Endothelial cell of umbilical vein (primary cell): ENCODE measurements at regions not wholly inside any gene's neighbourhood (a gene's known extent, or its start where the extent isn't known, plus 50 kb on each side); places are given as distances from the start of the nearest gene placed in this dataset.

Experiments
- BruUV-seq: library from RNA; stranded (reverse); fragments of 400-500 nt; replicated peaks from 2 replicates; lab custom pipeline; 2021; lab: Mats Ljungman, UMichigan
- CTCF ChIA-PET: fragments of 300-600, 350-600 bp; sonication (Branson Sonifier 250); formaldehyde crosslinking; loops from one replicate; lab custom pipeline; 2021; ENCODE audit warnings: antibody characterized with exemption, inconsistent platforms; lab: Charles Lee
- POLR2A ChIA-PET: fragments of 300-600, 350-600 bp; sonication (Branson Sonifier 250); formaldehyde crosslinking; loops from one replicate; lab custom pipeline; 2021; ENCODE audit warnings: antibody characterized with exemption, inconsistent platforms; lab: Charles Lee
- DNase-seq: peaks from one replicate; pipeline ENCODE4 v3.0.0-alpha.2; 2011; ENCODE audit warnings: low read depth, low spot score
- FAIRE-seq: peaks from 2 replicates; lab custom pipeline; 2011; peaks lifted over from hg19 to GRCh38; lab: Jason Lieb, UNC
- H2AFZ ChIP-seq: 2 replicates; pipeline ENCODE4 v1.6.0; 2012; ENCODE audit warnings: low read depth, low read length, control low read depth, inconsistent platforms
- H3K27ac ChIP-seq: 2 replicates; pipeline ENCODE4 v1.5.1; 2011; ENCODE audit warnings: low read depth, mild to moderate bottlenecking, control low read depth, low read length, moderate library complexity; ENCODE audit not compliant: insufficient read depth
- H3K27me3 ChIP-seq, 2 experiments: 2 replicates each; pipeline versions ENCODE4 v1.6.0 to v1.6.1; 2011; ENCODE audit warnings: low read length in 2 of 2, mixed read lengths in 1 of 2; ENCODE audit not compliant: control insufficient read depth in 2 of 2, insufficient read depth in 2 of 2
- H3K36me3 ChIP-seq, 2 experiments: 2 replicates in 1 of 2; 3 replicates in 1 of 2; pipeline ENCODE4 v1.5.1; 2011; ENCODE audit warnings: low read length in 2 of 2, mild to moderate bottlenecking in 1 of 2, moderate library complexity in 1 of 2; ENCODE audit not compliant: control insufficient read depth in 2 of 2, insufficient read depth in 2 of 2; ENCODE audit errors: extremely low read depth in 1 of 2
- H3K4me1 ChIP-seq: 3 replicates; pipeline ENCODE4 v1.5.1; 2011; ENCODE audit warnings: mild to moderate bottlenecking, low read length; ENCODE audit not compliant: control insufficient read depth, insufficient read depth; ENCODE audit errors: extremely low read depth
- H3K4me2 ChIP-seq: 2 replicates; pipeline ENCODE4 v1.6.1; 2011; ENCODE audit warnings: low read length, control low read depth, mixed read lengths; ENCODE audit not compliant: insufficient read depth
- H3K4me3 ChIP-seq, 3 experiments: fragments of 200-600 bp in 1 of 3; sonication (generic), shearing (Covaris generic) in 1 of 3; replicated peaks in 1 of 3; 2 replicates each; pipeline ENCODE4 v1.5.1; 2011 to 2016; ENCODE audit warnings: control low read depth in 3 of 3, low read length in 3 of 3, mild to moderate bottlenecking in 2 of 3, inconsistent platforms in 1 of 3, low read depth in 1 of 3, moderate library complexity in 1 of 3; ENCODE audit not compliant: insufficient read depth in 1 of 3
- H3K79me2 ChIP-seq: 2 replicates; pipeline ENCODE4 v1.6.0; 2012; ENCODE audit warnings: low read length, inconsistent platforms; ENCODE audit not compliant: control insufficient read depth, insufficient read depth
- H3K9ac ChIP-seq: replicated peaks from 2 replicates; pipeline ENCODE3; 2011; ENCODE audit warnings: low read length, control low read depth; ENCODE audit not compliant: insufficient read depth; ENCODE audit errors: extremely low read depth
- H3K9me1 ChIP-seq: replicated peaks from 3 replicates; pipeline ENCODE4 v1.6.0; 2011; ENCODE audit warnings: mild to moderate bottlenecking, low read length; ENCODE audit not compliant: control insufficient read depth, insufficient read depth; ENCODE audit errors: extremely low read depth
- H3K9me3 ChIP-seq: replicated peaks from 2 replicates; pipeline ENCODE4 v1.5.1; 2012; ENCODE audit warnings: low read length, inconsistent platforms; ENCODE audit not compliant: control insufficient read depth, insufficient read depth
- H4K20me1 ChIP-seq: replicated peaks from 2 replicates; pipeline ENCODE3; 2011; ENCODE audit warnings: mild to moderate bottlenecking, low read length; ENCODE audit not compliant: control insufficient read depth, insufficient read depth; ENCODE audit errors: extremely low read depth
- EZH2 ChIP-seq: IDR thresholded peaks from 2 replicates; pipeline ENCODE4 v1.6.1; 2012; ENCODE audit warnings: borderline replicate concordance, low read depth, mild to moderate bottlenecking, moderate library complexity, low read length, inconsistent platforms; ENCODE audit not compliant: severe bottlenecking
- GATA2 ChIP-seq: IDR thresholded peaks from 2 replicates; pipeline ENCODE4 v1.7.0; 2011; ENCODE audit warnings: low read depth, mild to moderate bottlenecking, moderate library complexity, mixed read lengths, low read length; ENCODE audit not compliant: insufficient read length, insufficient read depth
- POLR2A ChIP-seq: IDR thresholded peaks from 2 replicates; pipeline ENCODE4 v1.6.1; 2012; ENCODE audit warnings: low read depth, mild to moderate bottlenecking, control low read depth, low read length
- POLR2AphosphoS5 ChIP-seq: IDR thresholded peaks from 2 replicates; pipeline ENCODE4 v1.6.1; 2012; ENCODE audit warnings: low read depth, mild to moderate bottlenecking, control low read depth, low read length, moderate library complexity; ENCODE audit not compliant: insufficient read depth
- dilution Hi-C: fragments of 300-500 bp; cut with MboI; formaldehyde crosslinking; loops from one replicate; pipeline ENCODE4 v1.15.0; 2019; ENCODE audit warnings: low sequenced_read_pairs; ENCODE audit not compliant: extremely low pct_ligation_motif_present
- intact Hi-C: fragments of 100-400 bp; cut with micrococcal nuclease; formaldehyde crosslinking; loops from one replicate; pipeline ENCODE4 v1.10.0; 2022
- TF ChIP-seq, protein P1 (sequence below): IDR thresholded peaks from 2 replicates; pipeline ENCODE4 v1.6.1; 2011; ENCODE audit not compliant: insufficient read depth, insufficient read length
- TF ChIP-seq, protein P2 (sequence below), 2 donors: IDR thresholded peaks; 1 replicate in 1 of 2; 2 replicates in 1 of 2; pipeline ENCODE4 v1.5.1; 2011; ENCODE audit warnings: low read length in 2 of 2, mild to moderate bottlenecking in 2 of 2, moderate library complexity in 2 of 2, control low read depth in 1 of 2, inconsistent platforms in 1 of 2, low read depth in 1 of 2; ENCODE audit not compliant: insufficient read depth in 1 of 2; ENCODE audit errors: extremely low read depth in 1 of 2

DNA sequence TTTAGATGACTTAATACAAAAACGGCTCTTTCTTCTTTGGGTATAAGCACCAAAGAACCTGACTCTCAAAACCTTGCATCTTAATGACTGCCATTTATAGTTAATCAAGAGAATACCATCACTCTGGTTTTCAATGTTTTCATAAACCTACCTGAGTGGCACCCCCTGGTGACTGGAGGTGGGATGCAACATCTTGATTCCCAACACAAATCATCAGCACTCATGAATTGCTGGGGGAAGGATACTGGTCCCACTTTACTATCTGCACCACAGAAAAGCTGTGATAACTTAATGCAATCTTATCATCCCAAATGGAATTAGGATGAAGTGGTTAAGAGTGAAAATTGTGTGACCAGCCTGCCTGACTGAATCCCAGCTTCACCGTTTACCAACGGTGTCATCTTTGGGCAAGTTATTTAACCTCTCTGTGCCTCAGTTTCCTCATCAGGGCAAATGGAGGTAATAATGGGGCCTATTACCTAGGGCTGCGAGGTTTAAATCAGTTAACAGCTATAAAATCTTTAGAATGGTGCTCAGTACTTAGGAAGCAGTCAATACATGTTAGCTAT, 366.4 kb downstream of the KLF12 start:
- H4K20me1 ChIP-seq, result no peaks in the 10 kb centered on the region
- peaks cover 33% of the 10 kb centered on the region for H3K4me1 ChIP-seq
- intact Hi-C loops (loop anchor here (2.0 to 10.0 kb wide), 6 partner anchors 61 to 807 kb away; no protein-coding TSS in a partner anchor), dilution Hi-C loops (no loop called here)
- H2AFZ ChIP-seq, result no peak overlapping the region
- no peak overlapping the region for H3K4me2 ChIP-seq
- no TSS peak for BruUV-seq
- H3K27ac ChIP-seq, result no peak overlapping the region
- no peaks in the 10 kb centered on the region for H3K79me2 ChIP-seq
- H3K9me3 ChIP-seq, result no peaks in the 10 kb centered on the region
- no peaks in the 10 kb centered on the region for H3K36me3 ChIP-seq
- H3K27me3 ChIP-seq, result no peaks in the 10 kb centered on the region
- FAIRE-seq (no peak), DNase-seq (no peak)
- H3K9ac ChIP-seq, result no peak overlapping the region
- no peaks in the 10 kb centered on the region for H3K9me1 ChIP-seq
- TF ChIP-seq GATA2 (no peak), POLR2AphosphoS5 (no peak), EZH2 (no peak), POLR2A (no peak)
- TF ChIP-seq, protein P1, sequence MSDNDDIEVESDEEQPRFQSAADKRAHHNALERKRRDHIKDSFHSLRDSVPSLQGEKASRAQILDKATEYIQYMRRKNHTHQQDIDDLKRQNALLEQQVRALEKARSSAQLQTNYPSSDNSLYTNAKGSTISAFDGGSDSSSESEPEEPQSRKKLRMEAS, result no peak
- TF ChIP-seq, protein P2, sequence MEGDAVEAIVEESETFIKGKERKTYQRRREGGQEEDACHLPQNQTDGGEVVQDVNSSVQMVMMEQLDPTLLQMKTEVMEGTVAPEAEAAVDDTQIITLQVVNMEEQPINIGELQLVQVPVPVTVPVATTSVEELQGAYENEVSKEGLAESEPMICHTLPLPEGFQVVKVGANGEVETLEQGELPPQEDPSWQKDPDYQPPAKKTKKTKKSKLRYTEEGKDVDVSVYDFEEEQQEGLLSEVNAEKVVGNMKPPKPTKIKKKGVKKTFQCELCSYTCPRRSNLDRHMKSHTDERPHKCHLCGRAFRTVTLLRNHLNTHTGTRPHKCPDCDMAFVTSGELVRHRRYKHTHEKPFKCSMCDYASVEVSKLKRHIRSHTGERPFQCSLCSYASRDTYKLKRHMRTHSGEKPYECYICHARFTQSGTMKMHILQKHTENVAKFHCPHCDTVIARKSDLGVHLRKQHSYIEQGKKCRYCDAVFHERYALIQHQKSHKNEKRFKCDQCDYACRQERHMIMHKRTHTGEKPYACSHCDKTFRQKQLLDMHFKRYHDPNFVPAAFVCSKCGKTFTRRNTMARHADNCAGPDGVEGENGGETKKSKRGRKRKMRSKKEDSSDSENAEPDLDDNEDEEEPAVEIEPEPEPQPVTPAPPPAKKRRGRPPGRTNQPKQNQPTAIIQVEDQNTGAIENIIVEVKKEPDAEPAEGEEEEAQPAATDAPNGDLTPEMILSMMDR (IDR thresholded peaks at IDR 0.05; ENCODE audit: extremely low read depth in 1 of 2, insufficient read depth in 1 of 2, low read depth in 1 of 2, low read length in 2 of 2), result peak; percentile 20 to 21
- ChIA-PET POLR2A (no interaction called here), CTCF (interaction anchor here (1.1 to 3.4 kb wide), 6 partner anchors 8 to 519 kb away, joined by 3 to 19 read pairs (median 6); no protein-coding TSS in a partner anchor)
- no peak overlapping the region for H3K4me3 ChIP-seq
